Body of pancreas (tissue), 4 donors: ENCODE measurements at regions not wholly inside any gene's neighbourhood (a gene's known extent, or its start where the extent isn't known, plus 50 kb on each side); places are given as distances from the start of the nearest gene placed in this dataset.

Experiments used
- ATAC-seq: fragments of 150-250 bp; one replicate; pipeline ENCODE4 v1.9.1; 2016
- DNase-seq, 4 donors: peaks; one replicate each; pipeline ENCODE4 v3.0.0-alpha.2; 2019
- H3K27ac ChIP-seq, 4 donors: fragments of 200-600 bp; sonication (generic); 1 replicate in 3 of 4; 2 replicates in 1 of 4; pipeline versions ENCODE4 v1.5.1 to v1.6.1; 2016 to 2019; ENCODE audit warnings: mild to moderate bottlenecking in 1 of 4, mixed read lengths in 1 of 4, moderate library complexity in 1 of 4
- H3K27me3 ChIP-seq, 2 donors: fragments of 200-600 bp; sonication (generic); one replicate each; pipeline ENCODE4 v1.6.0; 2016; ENCODE audit warnings: mild to moderate bottlenecking in 1 of 2
- H3K36me3 ChIP-seq, 2 donors: fragments of 200-600 bp; sonication (generic); replicated peaks in 1 of 2; 2 replicates each; pipeline ENCODE4 v1.5.1; 2016; ENCODE audit warnings: low read depth in 2 of 2; ENCODE audit not compliant: insufficient read depth in 1 of 2
- H3K4me1 ChIP-seq: fragments of 200-600 bp; sonication (generic); one replicate; pipeline ENCODE4 v1.6.0; 2016
- H3K4me3 ChIP-seq, 2 donors: fragments of 200-600 bp; sonication (generic); 1 replicate in 1 of 2; 2 replicates in 1 of 2; pipeline ENCODE4 v1.5.1; 2016 to 2019
- H3K9me3 ChIP-seq, 3 donors: fragments of 200-600 bp; sonication (generic); 1 replicate in 2 of 3; 2 replicates in 1 of 3; pipeline ENCODE4 v1.5.1; 2016
- POLR2A ChIP-seq, 3 donors: fragments of 450-650 bp; IDR thresholded peaks; one replicate each; pipeline ENCODE4 v1.6.1; 2016; ENCODE audit warnings: antibody characterized with exemption in 3 of 3, mild to moderate bottlenecking in 2 of 3
- WGBS, 2 donors: methylation state at CpG; one replicate each; pipeline ENCODE4 v1.1.5; 2017; 5-methylcytosine and 5-hydroxymethylcytosine counted together
- intact Hi-C: fragments of 100-400 bp; cut with DNase I; formaldehyde crosslinking; loops from one replicate; pipeline ENCODE4 v1.15.1; 2023
- TF ChIP-seq, protein P1 (sequence below), 7 experiments: fragments of 450-650 bp in 4 of 7; fragments of 200-600 bp in 3 of 7; sonication (generic) in 3 of 7; IDR thresholded peaks; one replicate each; pipeline ENCODE4 v1.5.1; 2016 to 2019; ENCODE audit warnings: antibody characterized with exemption in 7 of 7

- Histone ChIP-seq H3K36me3 (no peaks in the 10 kb centered on the region), H3K9me3 (no peaks in the 10 kb centered on the region), H3K27me3 (no peaks in the 10 kb centered on the region), H3K27ac (no peak overlapping the region), H3K4me3 (no peak overlapping the region), H3K4me1 (peaks cover 10% of the 10 kb centered on the region)
- intact Hi-C loops, result no loop called here
- DNase-seq, result no peak
- 72 to 76% methylated on average over 13 to 14 of the region's 14 CpGs for WGBS, 2 donors
- no peak for TF ChIP-seq POLR2A (IDR thresholded peaks at IDR 0.05)
- TF ChIP-seq, protein P1, sequence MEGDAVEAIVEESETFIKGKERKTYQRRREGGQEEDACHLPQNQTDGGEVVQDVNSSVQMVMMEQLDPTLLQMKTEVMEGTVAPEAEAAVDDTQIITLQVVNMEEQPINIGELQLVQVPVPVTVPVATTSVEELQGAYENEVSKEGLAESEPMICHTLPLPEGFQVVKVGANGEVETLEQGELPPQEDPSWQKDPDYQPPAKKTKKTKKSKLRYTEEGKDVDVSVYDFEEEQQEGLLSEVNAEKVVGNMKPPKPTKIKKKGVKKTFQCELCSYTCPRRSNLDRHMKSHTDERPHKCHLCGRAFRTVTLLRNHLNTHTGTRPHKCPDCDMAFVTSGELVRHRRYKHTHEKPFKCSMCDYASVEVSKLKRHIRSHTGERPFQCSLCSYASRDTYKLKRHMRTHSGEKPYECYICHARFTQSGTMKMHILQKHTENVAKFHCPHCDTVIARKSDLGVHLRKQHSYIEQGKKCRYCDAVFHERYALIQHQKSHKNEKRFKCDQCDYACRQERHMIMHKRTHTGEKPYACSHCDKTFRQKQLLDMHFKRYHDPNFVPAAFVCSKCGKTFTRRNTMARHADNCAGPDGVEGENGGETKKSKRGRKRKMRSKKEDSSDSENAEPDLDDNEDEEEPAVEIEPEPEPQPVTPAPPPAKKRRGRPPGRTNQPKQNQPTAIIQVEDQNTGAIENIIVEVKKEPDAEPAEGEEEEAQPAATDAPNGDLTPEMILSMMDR (IDR thresholded peaks at IDR 0.05), result no peak
- no peak for ATAC-seq
Observed at GRCh38 chr4:184288451-184289178, 70.9 kb upstream of the ENPP6 start.

DNA sequence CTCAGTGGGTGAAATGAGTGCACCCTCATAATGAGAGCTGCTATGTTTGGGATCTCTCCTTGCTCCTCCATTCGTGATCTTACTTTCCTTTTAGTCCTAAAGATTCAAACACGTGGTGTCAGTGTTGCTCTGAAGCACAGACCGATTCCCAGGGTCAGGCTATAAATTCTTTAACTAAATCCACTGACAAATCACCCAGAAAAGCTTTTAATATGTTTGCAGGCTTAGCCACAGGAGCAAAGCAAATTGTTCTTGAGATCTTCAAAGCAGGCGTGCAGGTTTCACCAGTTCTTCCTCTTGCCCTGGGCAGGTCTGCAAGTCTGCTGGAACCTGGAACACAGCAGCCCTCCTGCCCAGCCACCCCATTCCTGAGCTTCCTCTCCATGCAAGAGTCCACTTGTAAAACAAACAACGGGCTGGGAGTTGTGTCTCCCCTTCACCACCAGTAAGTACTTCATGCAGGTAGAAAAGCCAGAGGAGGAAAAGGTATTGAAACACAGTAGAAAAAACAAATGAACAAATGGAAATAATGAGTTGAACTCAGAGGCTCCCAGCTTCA is 70.1 kb upstream of the ENPP6 start:
- Histone ChIP-seq H3K36me3 (no peaks in the 10 kb centered on the region), H3K27me3 (no peaks in the 10 kb centered on the region), H3K4me1 (peaks cover 10% of the 10 kb centered on the region), H3K9me3 (no peaks in the 10 kb centered on the region), H3K27ac (peak overlapping the region in 2 of 4 donors; percentile 30 to 49), H3K4me3 (no peak overlapping the region)
- DNase-seq, result peak; percentile 29 to 57 (median 41)
- WGBS, 2 donors, result 7 to 17% methylated on average over 5 of the region's 5 CpGs
- ATAC-seq, result peak; percentile 88
- intact Hi-C loops, result no loop called here
- TF ChIP-seq, protein P1 (IDR thresholded peaks at IDR 0.05), result peak in 5 of 7 experiments; percentile 36 to 70 (median 63)
- no peak for TF ChIP-seq POLR2A (IDR thresholded peaks at IDR 0.05)

DNA sequence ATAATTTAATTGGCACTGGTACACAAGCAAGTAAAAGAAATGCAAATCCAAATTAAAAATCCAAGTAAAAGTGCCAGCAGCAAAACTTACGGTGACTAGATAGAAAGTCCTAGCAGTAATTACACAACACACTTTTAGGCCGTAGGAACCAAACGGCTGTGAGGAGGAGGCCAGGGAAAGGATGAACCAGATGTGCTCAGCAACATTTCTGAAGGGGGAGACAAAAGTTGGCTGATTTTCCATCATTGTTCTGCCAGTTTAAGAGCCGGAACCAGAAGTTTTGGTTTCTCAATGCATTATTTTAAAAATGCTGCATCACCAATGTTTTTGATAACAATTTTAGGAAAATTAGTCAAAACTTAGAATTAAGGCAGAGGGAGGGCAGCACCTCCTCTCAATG is 68.7 kb upstream of the ENPP6 start:
- intact Hi-C loops, result no loop called here
- no peak for DNase-seq
- 71 to 81% methylated on average over 4 of the region's 4 CpGs for WGBS, 2 donors
- Histone ChIP-seq H3K27ac (no peak overlapping the region), H3K9me3 (no peaks in the 10 kb centered on the region), H3K4me3 (no peak overlapping the region), H3K4me1 (peaks cover 15% of the 10 kb centered on the region), H3K27me3 (no peaks in the 10 kb centered on the region), H3K36me3 (no peaks in the 10 kb centered on the region)
- no peak for ATAC-seq
- TF ChIP-seq, protein P1 (IDR thresholded peaks at IDR 0.05), result no peak
- no peak for TF ChIP-seq POLR2A (IDR thresholded peaks at IDR 0.05)

- Histone ChIP-seq H3K27ac (no peak overlapping the region), H3K27me3 (no peaks in the 10 kb centered on the region), H3K9me3 (no peaks in the 10 kb centered on the region), H3K4me1 (peaks cover 15% of the 10 kb centered on the region), H3K4me3 (no peak overlapping the region), H3K36me3 (no peaks in the 10 kb centered on the region)
- no peak for TF ChIP-seq POLR2A (IDR thresholded peaks at IDR 0.05)
- TF ChIP-seq, protein P1 (IDR thresholded peaks at IDR 0.05), result no peak
- WGBS, 2 donors, result 70 to 74% methylated on average over 2 of the region's 2 CpGs
- intact Hi-C loops, result no loop called here
- DNase-seq, result no peak
- no peak for ATAC-seq
Observed at GRCh38 chr4:184284742-184285141, 67.1 kb upstream of the ENPP6 start.

DNA sequence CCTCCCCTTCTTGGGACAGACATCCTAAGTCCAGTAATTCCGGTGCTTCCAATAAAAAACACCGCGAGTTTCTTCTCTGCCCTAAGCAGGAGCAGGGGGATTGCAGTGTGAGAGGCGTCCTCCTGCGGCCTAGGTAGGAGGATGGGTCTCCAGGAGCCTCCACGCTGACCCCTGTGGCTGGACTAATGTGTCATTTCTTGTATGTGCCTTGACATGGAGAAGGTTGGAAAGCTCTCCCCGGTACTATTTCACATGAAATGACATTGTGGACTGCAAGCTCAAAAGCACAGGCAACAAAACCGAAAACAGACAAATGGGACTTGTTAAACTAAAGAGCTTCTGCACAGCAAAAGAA is 66.6 kb upstream of the ENPP6 start:
- no peak for ATAC-seq
- Histone ChIP-seq H3K27ac (no peak overlapping the region), H3K4me1 (peaks cover 15% of the 10 kb centered on the region), H3K36me3 (no peaks in the 10 kb centered on the region), H3K27me3 (no peaks in the 10 kb centered on the region), H3K4me3 (no peak overlapping the region), H3K9me3 (no peaks in the 10 kb centered on the region)
- 77 to 91% methylated on average over 8 of the region's 8 CpGs for WGBS, 2 donors
- DNase-seq, result no peak
- TF ChIP-seq POLR2A (IDR thresholded peaks at IDR 0.05), result no peak
- TF ChIP-seq, protein P1 (IDR thresholded peaks at IDR 0.05), result no peak
- intact Hi-C loops, result no loop called here
